ENCODE measurements at regions not wholly inside any gene's neighbourhood (a gene's known extent, or its start where the extent isn't known, plus 50 kb on each side); places are given as distances from the start of the nearest gene placed in this dataset.

DNA sequence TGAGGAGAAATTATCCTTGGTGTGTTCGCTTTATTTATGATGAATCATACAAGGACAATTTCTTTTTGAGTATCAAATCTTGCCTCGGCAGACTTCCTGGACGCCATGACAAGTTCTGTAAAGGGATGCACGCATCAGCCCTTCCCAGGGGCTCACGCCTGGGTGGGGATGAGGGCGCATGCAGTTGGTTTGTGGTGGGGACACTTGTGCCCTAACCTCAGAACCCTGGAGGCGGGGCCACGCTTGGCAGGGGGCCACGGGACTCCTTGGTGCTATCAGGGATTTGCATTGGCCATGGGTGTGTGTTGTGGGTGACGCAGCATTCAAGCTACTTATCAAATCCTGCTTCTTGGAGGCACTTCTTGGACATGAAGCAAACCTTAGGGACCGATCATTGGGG, 143.8 kb upstream of the RTL1 start:
- no peak overlapping the region for H3K27ac ChIP-seq (ENCODE audit: low read depth in 1 of 2, low read length in 2 of 2)
- H3K27me3 ChIP-seq (ENCODE audit: control insufficient read depth in 1 of 2, insufficient read depth in 2 of 2, low read length in 2 of 2): no peaks in the 10 kb centered on the region
- Mint-ChIP-seq H3K36me3 (ENCODE audit: low read depth) (no peaks in the 10 kb centered on the region), H3K27ac (no peak overlapping the region), H3K4me3 (no peak overlapping the region), H3K9me3 (no peaks in the 10 kb centered on the region), H3K4me1 (ENCODE audit: low read depth) (no peaks in the 10 kb centered on the region), H3K27me3 (no peaks in the 10 kb centered on the region)
- intact Hi-C loops (cut with DNase I, micrococcal nuclease): no loop called here
- no peak overlapping the region for H3K4me3 ChIP-seq (ENCODE audit: low read length)
- ATAC-seq (ENCODE audit: poor library complexity) (no peak), DNase-seq (no peak)
- H3K36me3 ChIP-seq (ENCODE audit: insufficient read depth, low read length): no peaks in the 10 kb centered on the region
- H3K9me3 ChIP-seq (ENCODE audit: control insufficient read depth in 1 of 2, insufficient read depth in 1 of 2, low read length in 2 of 2): peaks cover 0 to 7% of the 10 kb centered on the region in 2 experiments
- ChIA-PET POLR2A (no interaction called here), CTCF (no interaction called here)
- H3K4me1 ChIP-seq (ENCODE audit: insufficient read depth, low read length): no peaks in the 10 kb centered on the region
- TF ChIP-seq CTCF (IDR thresholded peaks at IDR 0.05): no peak

GRCh38 chr14:101048766-101049165, 145.2 kb upstream of the RTL1 start:
- no peaks in the 10 kb centered on the region for H3K4me1 ChIP-seq (ENCODE audit: insufficient read depth, low read length)
- H3K27ac ChIP-seq (ENCODE audit: low read depth in 1 of 2, low read length in 2 of 2): no peak overlapping the region
- H3K27me3 Mint-ChIP-seq: no peaks in the 10 kb centered on the region
- no peak for DNase-seq
- intact Hi-C loops (cut with DNase I, micrococcal nuclease): no loop called here
- H3K9me3 ChIP-seq (ENCODE audit: control insufficient read depth in 1 of 2, insufficient read depth in 1 of 2, low read length in 2 of 2): peaks cover 0 to 11% of the 10 kb centered on the region in 2 experiments
- POLR2A ChIA-PET: no interaction called here
- H3K27ac Mint-ChIP-seq: no peak overlapping the region
- ATAC-seq (ENCODE audit: poor library complexity): no peak
- no peaks in the 10 kb centered on the region for H3K36me3 Mint-ChIP-seq (ENCODE audit: low read depth)
- H3K27me3 ChIP-seq (ENCODE audit: control insufficient read depth in 1 of 2, insufficient read depth in 2 of 2, low read length in 2 of 2): no peaks in the 10 kb centered on the region
- CTCF ChIA-PET: no interaction called here
- H3K4me3 Mint-ChIP-seq: no peak overlapping the region
- TF ChIP-seq CTCF (IDR thresholded peaks at IDR 0.05): no peak
- H3K4me1 Mint-ChIP-seq (ENCODE audit: low read depth): no peaks in the 10 kb centered on the region
- H3K9me3 Mint-ChIP-seq: no peaks in the 10 kb centered on the region
- no peaks in the 10 kb centered on the region for H3K36me3 ChIP-seq (ENCODE audit: insufficient read depth, low read length)
- H3K4me3 ChIP-seq (ENCODE audit: low read length): no peak overlapping the region

- no peaks in the 10 kb centered on the region for H3K27me3 ChIP-seq (ENCODE audit: control insufficient read depth in 1 of 2, insufficient read depth in 2 of 2, low read length in 2 of 2)
- Mint-ChIP-seq H3K27me3 (no peaks in the 10 kb centered on the region), H3K27ac (no peak overlapping the region), H3K9me3 (no peaks in the 10 kb centered on the region), H3K4me1 (ENCODE audit: low read depth) (no peaks in the 10 kb centered on the region), H3K36me3 (ENCODE audit: low read depth) (no peaks in the 10 kb centered on the region), H3K4me3 (no peak overlapping the region)
- ChIA-PET POLR2A (no interaction called here), CTCF (no interaction called here)
- peaks cover 0 to 14% of the 10 kb centered on the region in 2 experiments for H3K9me3 ChIP-seq (ENCODE audit: control insufficient read depth in 1 of 2, insufficient read depth in 1 of 2, low read length in 2 of 2)
- intact Hi-C loops (cut with DNase I, micrococcal nuclease): no loop called here
- H3K4me3 ChIP-seq (ENCODE audit: low read length): no peak overlapping the region
- H3K4me1 ChIP-seq (ENCODE audit: insufficient read depth, low read length): no peaks in the 10 kb centered on the region
- DNase-seq (no peak), ATAC-seq (ENCODE audit: poor library complexity) (no peak)
- no peak overlapping the region for H3K27ac ChIP-seq (ENCODE audit: low read depth in 1 of 2, low read length in 2 of 2)
- H3K36me3 ChIP-seq (ENCODE audit: insufficient read depth, low read length): no peaks in the 10 kb centered on the region
- TF ChIP-seq CTCF (IDR thresholded peaks at IDR 0.05): no peak
These were observed 146.0 kb upstream of the RTL1 start for GRCh38 chr14:101049511-101049910.

All from CD4-positive, alpha-beta T cell (primary cell).